ENCODE measurements at regions not wholly inside any gene's neighbourhood (a gene's known extent, or its start where the extent isn't known, plus 50 kb on each side); places are given as distances from the start of the nearest gene placed in this dataset.

DNA sequence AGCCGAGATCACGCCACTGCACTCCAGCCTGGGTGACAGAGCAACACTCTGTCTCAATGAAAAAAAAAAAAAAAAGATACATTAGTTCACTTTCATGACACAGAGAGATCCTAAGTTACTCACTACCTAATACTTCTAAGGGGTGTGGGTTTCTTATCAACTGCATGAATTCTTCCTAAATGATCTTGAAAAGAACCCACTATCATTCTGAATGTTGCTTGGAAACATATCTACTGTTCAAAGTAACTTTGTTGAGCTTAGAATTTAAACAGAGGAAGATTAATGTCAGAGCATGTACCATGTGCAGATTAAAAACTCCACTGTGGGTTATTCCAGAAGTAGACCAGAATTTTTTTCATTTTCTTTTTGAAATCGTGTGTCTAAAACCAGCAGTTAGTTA, 241.5 kb downstream of the LTN1 start:
- TF ChIP-seq CTCF (optimal IDR thresholded peaks at IDR 0.05 in 1 of 3, IDR thresholded peaks at IDR 0.05 in 1 of 3, conservative IDR thresholded peaks at IDR 0.05 in 1 of 3; ENCODE audit: extremely low read depth in 1 of 3, insufficient read depth in 2 of 3, low read length in 3 of 3) (no peak), EZH2 (IDR thresholded peaks at IDR 0.05; ENCODE audit: low read length) (no peak)
